ENCODE measurements at regions not wholly inside any gene's neighbourhood (a gene's known extent, or its start where the extent isn't known, plus 50 kb on each side); places are given as distances from the start of the nearest gene placed in this dataset.

DNA sequence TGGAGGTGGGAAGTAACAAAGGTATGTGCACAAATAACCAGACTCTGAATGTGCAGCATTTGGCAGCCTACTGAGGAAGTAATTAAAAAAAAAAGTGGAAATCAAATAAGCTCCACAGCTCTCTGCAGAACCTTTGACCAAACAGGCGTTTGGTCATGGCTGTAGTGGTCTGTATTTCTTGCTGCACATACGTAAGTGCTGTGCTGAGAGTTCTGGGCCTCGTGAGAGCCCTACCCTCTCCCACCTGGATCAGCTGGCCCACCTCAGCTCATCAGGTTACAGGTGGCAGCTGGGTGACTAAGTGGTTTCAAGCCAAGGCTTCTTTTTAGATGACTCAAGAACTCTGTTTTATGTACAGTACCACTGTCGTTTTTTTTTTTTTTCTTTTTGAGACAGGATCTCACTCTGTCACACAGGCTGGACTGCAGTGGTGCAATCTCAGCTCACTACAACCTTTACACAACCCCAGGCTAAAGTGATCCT lies 178.2 kb upstream of the KLF6 start:
- no peak for TF ChIP-seq EZH2phosphoT487 (conservative IDR thresholded peaks at IDR 0.05; ENCODE audit: low read length)
- TF ChIP-seq, protein P1, sequence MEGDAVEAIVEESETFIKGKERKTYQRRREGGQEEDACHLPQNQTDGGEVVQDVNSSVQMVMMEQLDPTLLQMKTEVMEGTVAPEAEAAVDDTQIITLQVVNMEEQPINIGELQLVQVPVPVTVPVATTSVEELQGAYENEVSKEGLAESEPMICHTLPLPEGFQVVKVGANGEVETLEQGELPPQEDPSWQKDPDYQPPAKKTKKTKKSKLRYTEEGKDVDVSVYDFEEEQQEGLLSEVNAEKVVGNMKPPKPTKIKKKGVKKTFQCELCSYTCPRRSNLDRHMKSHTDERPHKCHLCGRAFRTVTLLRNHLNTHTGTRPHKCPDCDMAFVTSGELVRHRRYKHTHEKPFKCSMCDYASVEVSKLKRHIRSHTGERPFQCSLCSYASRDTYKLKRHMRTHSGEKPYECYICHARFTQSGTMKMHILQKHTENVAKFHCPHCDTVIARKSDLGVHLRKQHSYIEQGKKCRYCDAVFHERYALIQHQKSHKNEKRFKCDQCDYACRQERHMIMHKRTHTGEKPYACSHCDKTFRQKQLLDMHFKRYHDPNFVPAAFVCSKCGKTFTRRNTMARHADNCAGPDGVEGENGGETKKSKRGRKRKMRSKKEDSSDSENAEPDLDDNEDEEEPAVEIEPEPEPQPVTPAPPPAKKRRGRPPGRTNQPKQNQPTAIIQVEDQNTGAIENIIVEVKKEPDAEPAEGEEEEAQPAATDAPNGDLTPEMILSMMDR (IDR thresholded peaks at IDR 0.05; ENCODE audit: insufficient read depth, low read length, poor library complexity, severe bottlenecking), result no peak
